ENCODE measurements at regions not wholly inside any gene's neighbourhood (a gene's known extent, or its start where the extent isn't known, plus 50 kb on each side); places are given as distances from the start of the nearest gene placed in this dataset.

DNA sequence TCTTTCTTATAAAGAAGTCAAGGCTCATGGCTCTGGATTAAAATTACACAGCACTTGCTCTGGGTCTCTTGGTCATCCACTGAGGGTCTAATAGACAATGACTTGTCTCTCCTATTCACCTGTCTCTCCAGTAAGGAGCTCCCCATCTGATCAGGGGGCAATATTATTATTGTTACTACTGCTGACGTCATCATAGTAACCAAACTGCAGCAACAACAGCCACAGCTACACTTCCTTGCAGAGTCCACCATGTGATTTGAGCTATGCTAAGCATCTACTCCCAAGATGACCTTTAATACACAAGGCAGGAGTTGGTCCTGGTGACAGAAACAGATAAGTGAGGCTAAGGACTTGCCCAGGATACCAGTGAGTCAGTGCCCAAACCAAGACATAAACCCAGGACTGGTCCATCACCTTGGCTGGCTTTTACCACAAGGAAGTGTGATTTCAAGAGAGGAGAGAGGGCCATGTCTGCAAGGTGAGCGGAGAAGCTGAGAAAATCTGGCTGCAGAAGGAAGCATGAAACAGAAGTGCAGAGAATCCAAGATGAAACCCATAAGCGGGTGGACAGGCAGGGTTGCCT lies 602.5 kb downstream of the PTPRU start:
- no peak for TF ChIP-seq BHLHE40 (IDR thresholded peaks at IDR 0.05; ENCODE audit: borderline replicate concordance)
- TF ChIP-seq SUZ12 (IDR thresholded peaks at IDR 0.05), result no peak
- TF ChIP-seq ARNT (IDR thresholded peaks at IDR 0.05), result no peak
- TF ChIP-seq LEF1 (IDR thresholded peaks at IDR 0.05; ENCODE audit: borderline replicate concordance), result no peak
- TF ChIP-seq FOXM1 (IDR thresholded peaks at IDR 0.05; ENCODE audit: borderline replicate concordance), result no peak
- DNase-seq (ENCODE audit: extremely low spot score), result no peak
- POLR2A ChIA-PET, result no interaction called here
- CTCF ChIA-PET, result interaction anchor here (0.9 kb wide), 1 partner anchor 46 kb away, joined by 4 read pairs; no protein-coding TSS in a partner anchor

DNA sequence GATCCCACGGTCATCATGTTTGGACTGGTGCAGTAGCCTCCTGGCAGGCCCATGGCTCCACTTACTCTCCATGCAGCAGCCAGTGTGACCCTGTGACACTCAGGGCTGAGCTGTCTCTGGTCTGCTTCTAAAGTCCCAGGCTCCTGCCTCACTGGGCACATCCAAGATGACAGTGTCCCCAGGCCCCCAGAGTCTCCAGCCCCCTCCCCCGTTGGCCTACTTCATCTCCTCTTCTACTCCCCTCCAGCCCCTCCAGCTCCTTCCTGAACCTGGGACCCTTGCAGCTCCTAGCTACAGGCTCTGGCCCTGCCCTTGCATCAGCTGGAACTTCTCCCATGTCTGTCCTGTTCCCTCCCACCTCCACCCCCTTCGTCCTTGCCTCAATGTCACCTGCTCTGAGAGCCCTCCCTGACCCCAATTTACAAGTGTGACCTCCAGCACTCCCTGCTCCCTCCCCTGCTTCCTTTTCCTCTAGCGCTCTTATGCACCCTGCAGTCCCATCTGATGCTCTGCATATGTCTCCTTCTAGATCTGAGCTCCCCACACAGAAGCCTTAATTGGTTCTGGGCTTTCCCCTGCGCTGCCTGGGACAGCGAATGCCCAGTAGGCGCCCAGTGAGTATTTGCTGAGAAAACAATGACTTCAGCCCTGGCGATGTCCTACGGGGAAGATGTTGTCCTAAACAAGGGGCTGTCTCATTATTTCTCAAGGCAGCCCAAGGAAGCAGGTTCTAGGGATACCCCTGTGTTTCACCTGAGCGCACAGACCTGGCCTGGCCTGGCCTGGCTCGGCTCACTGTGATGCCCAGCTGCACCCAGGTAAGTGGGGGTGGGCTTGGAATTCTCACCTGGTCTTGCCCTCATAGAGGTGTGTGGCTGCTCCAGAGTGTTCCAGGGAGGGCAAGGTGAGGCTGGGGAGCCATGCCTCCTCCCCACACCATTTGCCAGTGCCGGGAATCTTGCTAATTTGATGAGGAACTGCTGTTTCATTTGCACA lies 600.6 kb downstream of the PTPRU start:
- ChIA-PET CTCF (no interaction called here), POLR2A (no interaction called here)
- no peak for DNase-seq (ENCODE audit: extremely low spot score)
- no peak for TF ChIP-seq BHLHE40 (IDR thresholded peaks at IDR 0.05; ENCODE audit: borderline replicate concordance)
- no peak for TF ChIP-seq SP1 (IDR thresholded peaks at IDR 0.05)
- no peak for TF ChIP-seq ZNF384 (IDR thresholded peaks at IDR 0.05)
- no peak for TF ChIP-seq LEF1 (IDR thresholded peaks at IDR 0.05; ENCODE audit: borderline replicate concordance)
- TF ChIP-seq FOXA1 (IDR thresholded peaks at IDR 0.05), result no peak
- TF ChIP-seq FOXM1 (IDR thresholded peaks at IDR 0.05; ENCODE audit: borderline replicate concordance), result no peak
- TF ChIP-seq FOXK2 (IDR thresholded peaks at IDR 0.05), result no peak
- TF ChIP-seq NFRKB (IDR thresholded peaks at IDR 0.05), result no peak

DNA sequence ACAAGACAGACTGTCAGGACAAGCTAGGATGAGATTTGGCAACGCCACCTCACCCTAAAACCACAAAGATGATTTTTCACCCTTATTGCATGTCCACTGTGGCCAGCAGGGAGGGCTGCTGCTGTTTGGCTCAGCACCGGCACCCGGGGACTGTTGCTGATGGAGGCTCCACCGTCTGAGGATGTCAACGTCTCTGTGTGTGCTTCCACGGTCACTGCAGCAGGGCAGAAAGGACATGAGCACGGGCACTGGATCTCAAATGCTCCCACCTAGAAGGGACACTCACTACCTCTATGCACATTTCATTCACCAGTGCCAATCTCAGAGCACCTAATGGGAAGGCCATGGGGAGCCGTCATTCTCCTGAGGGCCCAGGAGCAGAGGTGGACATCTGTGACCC lies 599.6 kb downstream of the PTPRU start:
- DNase-seq (ENCODE audit: extremely low spot score), result no peak
- POLR2A ChIA-PET, result no interaction called here
- TF ChIP-seq BHLHE40 (IDR thresholded peaks at IDR 0.05; ENCODE audit: borderline replicate concordance) (no peak), NFRKB (IDR thresholded peaks at IDR 0.05) (no peak), FOXK2 (IDR thresholded peaks at IDR 0.05) (no peak)
- CTCF ChIA-PET, result no interaction called here

DNA sequence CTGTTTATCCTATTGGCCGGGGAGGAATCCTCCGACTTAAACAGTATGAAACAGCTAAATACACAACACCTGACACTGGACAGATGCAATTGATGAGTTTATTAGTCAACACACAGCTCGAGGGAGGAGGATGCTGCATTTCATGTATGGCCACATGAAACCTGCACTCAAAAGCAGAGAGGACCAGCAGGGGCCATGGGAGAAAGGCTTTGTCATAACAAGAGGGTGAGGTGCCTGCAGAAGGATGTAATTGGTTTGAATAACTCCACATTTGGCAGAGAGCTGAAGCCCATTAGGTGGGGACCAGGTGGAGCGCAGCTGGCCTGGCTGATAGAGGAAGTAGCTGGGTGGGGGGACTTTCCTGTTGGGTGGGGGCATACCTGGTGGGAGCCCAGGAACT lies 599.1 kb downstream of the PTPRU start:
- CTCF ChIA-PET, result no interaction called here
- POLR2A ChIA-PET, result no interaction called here
- TF ChIP-seq CTBP1 (IDR thresholded peaks at IDR 0.05; ENCODE audit: borderline replicate concordance) (no peak), L3MBTL2 (conservative IDR thresholded peaks at IDR 0.05) (no peak), SUZ12 (IDR thresholded peaks at IDR 0.05) (no peak), BHLHE40 (IDR thresholded peaks at IDR 0.05; ENCODE audit: borderline replicate concordance) (no peak), NFRKB (IDR thresholded peaks at IDR 0.05) (no peak), ZNF384 (IDR thresholded peaks at IDR 0.05) (no peak), LEF1 (IDR thresholded peaks at IDR 0.05; ENCODE audit: borderline replicate concordance) (no peak)
- no peak for DNase-seq (ENCODE audit: extremely low spot score)

DNA sequence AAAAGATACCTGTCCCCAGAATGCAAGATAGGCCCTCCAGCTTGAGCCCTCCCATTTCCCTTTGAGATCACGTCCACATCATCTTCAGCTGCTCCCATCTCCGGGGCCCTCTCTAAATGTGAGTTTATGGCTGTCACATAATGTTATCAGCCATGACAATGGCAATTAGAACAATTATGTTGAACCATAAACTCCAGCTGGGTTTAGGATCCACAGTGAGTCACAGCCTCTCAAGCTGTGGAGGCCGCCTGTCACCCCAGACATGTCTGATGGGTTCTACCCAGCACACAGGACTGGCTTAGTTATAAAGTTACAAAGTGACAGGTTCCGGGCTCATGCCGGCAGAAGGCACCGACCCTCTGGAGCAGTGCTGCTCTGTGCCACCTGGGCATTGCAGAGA lies 597.3 kb downstream of the PTPRU start:
- ChIA-PET CTCF (no interaction called here), POLR2A (no interaction called here)
- TF ChIP-seq CTBP1 (IDR thresholded peaks at IDR 0.05; ENCODE audit: borderline replicate concordance), result no peak
- no peak for TF ChIP-seq ARNT (IDR thresholded peaks at IDR 0.05)
- TF ChIP-seq L3MBTL2 (conservative IDR thresholded peaks at IDR 0.05), result no peak
- TF ChIP-seq ELF4 (IDR thresholded peaks at IDR 0.05), result no peak
- TF ChIP-seq SUZ12 (IDR thresholded peaks at IDR 0.05), result no peak
- no peak for TF ChIP-seq FOXA1 (IDR thresholded peaks at IDR 0.05)
- no peak for TF ChIP-seq FOXM1 (IDR thresholded peaks at IDR 0.05; ENCODE audit: borderline replicate concordance)
- TF ChIP-seq LEF1 (IDR thresholded peaks at IDR 0.05; ENCODE audit: borderline replicate concordance), result no peak
- no peak for TF ChIP-seq BHLHE40 (IDR thresholded peaks at IDR 0.05; ENCODE audit: borderline replicate concordance)
- TF ChIP-seq TARDBP (IDR thresholded peaks at IDR 0.05), result no peak
- TF ChIP-seq ZNF384 (IDR thresholded peaks at IDR 0.05), result no peak
- TF ChIP-seq, protein P1, sequence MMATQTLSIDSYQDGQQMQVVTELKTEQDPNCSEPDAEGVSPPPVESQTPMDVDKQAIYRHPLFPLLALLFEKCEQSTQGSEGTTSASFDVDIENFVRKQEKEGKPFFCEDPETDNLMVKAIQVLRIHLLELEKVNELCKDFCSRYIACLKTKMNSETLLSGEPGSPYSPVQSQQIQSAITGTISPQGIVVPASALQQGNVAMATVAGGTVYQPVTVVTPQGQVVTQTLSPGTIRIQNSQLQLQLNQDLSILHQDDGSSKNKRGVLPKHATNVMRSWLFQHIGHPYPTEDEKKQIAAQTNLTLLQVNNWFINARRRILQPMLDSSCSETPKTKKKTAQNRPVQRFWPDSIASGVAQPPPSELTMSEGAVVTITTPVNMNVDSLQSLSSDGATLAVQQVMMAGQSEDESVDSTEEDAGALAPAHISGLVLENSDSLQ (IDR thresholded peaks at IDR 0.05), result no peak
- TF ChIP-seq NFRKB (IDR thresholded peaks at IDR 0.05), result no peak
- TF ChIP-seq FOXK2 (IDR thresholded peaks at IDR 0.05), result no peak
- TF ChIP-seq SP1 (IDR thresholded peaks at IDR 0.05), result no peak
- TF ChIP-seq HDGF (IDR thresholded peaks at IDR 0.05; ENCODE audit: borderline replicate concordance), result no peak
- no peak for DNase-seq (ENCODE audit: extremely low spot score)

DNA sequence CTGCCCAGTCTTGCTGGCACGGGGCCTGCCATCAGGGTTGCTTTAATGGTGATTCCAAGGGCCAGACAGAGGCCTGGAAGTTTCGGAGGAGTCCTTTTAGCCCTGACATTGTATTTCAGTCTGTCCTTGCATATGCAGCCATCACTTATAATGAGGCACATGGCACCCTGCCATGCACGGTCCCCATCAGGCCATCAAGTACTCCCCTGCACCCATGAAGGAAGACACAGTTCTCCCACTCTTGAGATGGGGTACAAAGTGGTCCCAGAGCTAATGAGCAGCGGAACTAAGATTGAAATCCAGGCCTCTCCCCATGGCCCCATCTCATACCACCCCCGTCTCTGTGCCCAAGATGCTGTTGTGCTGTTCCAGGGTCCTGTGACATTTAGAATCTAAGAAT lies 596.6 kb downstream of the PTPRU start:
- TF ChIP-seq HDGF (IDR thresholded peaks at IDR 0.05; ENCODE audit: borderline replicate concordance) (no peak), TARDBP (IDR thresholded peaks at IDR 0.05) (no peak), SP1 (IDR thresholded peaks at IDR 0.05) (no peak), NFRKB (IDR thresholded peaks at IDR 0.05) (no peak), CTBP1 (IDR thresholded peaks at IDR 0.05; ENCODE audit: borderline replicate concordance) (no peak)
- TF ChIP-seq, protein P1 (IDR thresholded peaks at IDR 0.05), result no peak
- CTCF ChIA-PET, result no interaction called here
- POLR2A ChIA-PET, result no interaction called here
- no peak for DNase-seq (ENCODE audit: extremely low spot score)

DNA sequence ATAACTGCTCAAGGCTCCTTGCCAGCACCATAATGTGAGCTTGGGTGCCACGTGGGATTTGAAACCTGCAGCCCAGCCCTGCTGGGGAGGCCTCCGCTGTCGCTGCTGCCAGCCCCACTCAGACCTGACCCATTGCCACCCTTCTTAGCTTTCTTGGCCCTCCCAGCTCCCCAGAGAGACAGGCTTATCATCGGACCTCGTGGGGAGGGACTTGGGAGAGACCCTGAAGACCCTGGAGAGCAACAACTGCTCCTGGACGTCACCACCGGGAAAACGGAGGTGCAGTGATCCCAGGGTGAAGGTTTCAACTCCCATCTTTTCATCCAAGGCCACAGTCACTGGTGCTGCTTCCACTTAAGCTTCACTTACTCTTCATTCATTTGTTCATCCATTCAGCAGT lies 596.1 kb downstream of the PTPRU start:
- DNase-seq (ENCODE audit: extremely low spot score), result no peak
- TF ChIP-seq LEF1 (IDR thresholded peaks at IDR 0.05; ENCODE audit: borderline replicate concordance), result no peak
- no peak for TF ChIP-seq ZNF384 (IDR thresholded peaks at IDR 0.05)
- POLR2A ChIA-PET, result no interaction called here
- CTCF ChIA-PET, result no interaction called here
